BE2C (cell line): ENCODE measurements at regions not wholly inside any gene's neighbourhood (a gene's known extent, or its start where the extent isn't known, plus 50 kb on each side); places are given as distances from the start of the nearest gene placed in this dataset.

ENCODE experiments used
- DNase-seq: peaks from one replicate; pipeline ENCODE4 v3.0.0-alpha.2; 2020
- H3K27me3 ChIP-seq: fragments of 250-450 bp; sonication (Bioruptor Pico); 2 replicates; pipeline ENCODE4 v1.5.1; 2020; ENCODE audit warnings: mild to moderate bottlenecking
- H3K36me3 ChIP-seq: fragments of 250-450 bp; sonication (Bioruptor Pico); 2 replicates; pipeline ENCODE4 v1.5.1; 2020; ENCODE audit warnings: mild to moderate bottlenecking
- H3K4me1 ChIP-seq: fragments of 250-450 bp; sonication (Bioruptor Pico); 2 replicates; pipeline ENCODE4 v1.5.1; 2020
- H3K4me3 ChIP-seq: 2 replicates; pipeline ENCODE4 v1.5.1; 2011; ENCODE audit warnings: low read depth, low read length
- H3K9me3 ChIP-seq: fragments of 250-450 bp; sonication (Bioruptor Pico); 2 replicates; pipeline ENCODE4 v1.5.1; 2020
- CTCF ChIP-seq: IDR thresholded peaks from 2 replicates; pipeline ENCODE4 v1.5.1; 2012; ENCODE audit warnings: mild to moderate bottlenecking, low read depth, low read length

GRCh38 chr4:141899103-141899502, 262.7 kb downstream of the IL15 start:
- Histone ChIP-seq H3K4me3 (no peak overlapping the region), H3K9me3 (no peaks in the 10 kb centered on the region), H3K4me1 (0 out of 2 replicates have a peak, but pooled peaks cover 3% of the 10 kb centered on the region), H3K36me3 (no peaks in the 10 kb centered on the region), H3K27me3 (no peaks in the 10 kb centered on the region)
- TF ChIP-seq CTCF = no peak
- DNase-seq = no peak

- no peaks in the 10 kb centered on the region for H3K9me3 ChIP-seq
- 0 out of 2 replicates have a peak, but pooled peaks cover 3% of the 10 kb centered on the region for H3K4me1 ChIP-seq
- DNase-seq = no peak
- no peak overlapping the region for H3K4me3 ChIP-seq
- H3K36me3 ChIP-seq = no peaks in the 10 kb centered on the region
- TF ChIP-seq CTCF = no peak
- H3K27me3 ChIP-seq = no peaks in the 10 kb centered on the region
Measured at GRCh38 chr4:141899541-141899940, 263.2 kb downstream of the IL15 start.

- DNase-seq = no peak
- Histone ChIP-seq H3K4me1 (0 out of 2 replicates have a peak, but pooled peaks cover 3% of the 10 kb centered on the region), H3K27me3 (no peaks in the 10 kb centered on the region), H3K36me3 (no peaks in the 10 kb centered on the region), H3K4me3 (no peak overlapping the region), H3K9me3 (no peaks in the 10 kb centered on the region)
- no peak for TF ChIP-seq CTCF
Measured at GRCh38 chr4:141900856-141901255, 264.5 kb downstream of the IL15 start.

GRCh38 chr4:141905751-141906150, 269.4 kb downstream of the IL15 start:
- no peak for TF ChIP-seq CTCF
- no peaks in the 10 kb centered on the region for H3K9me3 ChIP-seq
- no peak for DNase-seq
- no peaks in the 10 kb centered on the region for H3K36me3 ChIP-seq
- no peaks in the 10 kb centered on the region for H3K4me1 ChIP-seq
- H3K27me3 ChIP-seq = no peaks in the 10 kb centered on the region
- H3K4me3 ChIP-seq = no peak overlapping the region

- H3K36me3 ChIP-seq = no peaks in the 10 kb centered on the region
- TF ChIP-seq CTCF = no peak
- no peak overlapping the region for H3K4me3 ChIP-seq
- no peaks in the 10 kb centered on the region for H3K9me3 ChIP-seq
- no peaks in the 10 kb centered on the region for H3K27me3 ChIP-seq
- peaks cover 24% of the 10 kb centered on the region for H3K4me1 ChIP-seq
- DNase-seq = no peak
Measured at GRCh38 chr4:141909541-141909940, 273.2 kb downstream of the IL15 start.

- Histone ChIP-seq H3K36me3 (no peaks in the 10 kb centered on the region), H3K9me3 (no peaks in the 10 kb centered on the region), H3K4me3 (no peak overlapping the region), H3K4me1 (peaks cover 27% of the 10 kb centered on the region), H3K27me3 (no peaks in the 10 kb centered on the region)
- peak; percentile 92 for DNase-seq
- no peak for TF ChIP-seq CTCF
Measured at GRCh38 chr4:141912831-141913230, 276.4 kb downstream of the IL15 start.
